ENCODE measurements at regions not wholly inside any gene's neighbourhood (a gene's known extent, or its start where the extent isn't known, plus 50 kb on each side); places are given as distances from the start of the nearest gene placed in this dataset.
"Not testable (repeated sequence)": the region's sequence is repeated elsewhere in the genome, so short reads cannot be mapped to it uniquely, and the experiment has no call there.

GRCh38 chr7:80999771-81000170, 80.9 kb upstream of the SEMA3C start:
- H3K4me3 ChIP-seq (replicated peaks; ENCODE audit: low read depth, low read length), result no peak overlapping the region
- TF ChIP-seq, protein P1, sequence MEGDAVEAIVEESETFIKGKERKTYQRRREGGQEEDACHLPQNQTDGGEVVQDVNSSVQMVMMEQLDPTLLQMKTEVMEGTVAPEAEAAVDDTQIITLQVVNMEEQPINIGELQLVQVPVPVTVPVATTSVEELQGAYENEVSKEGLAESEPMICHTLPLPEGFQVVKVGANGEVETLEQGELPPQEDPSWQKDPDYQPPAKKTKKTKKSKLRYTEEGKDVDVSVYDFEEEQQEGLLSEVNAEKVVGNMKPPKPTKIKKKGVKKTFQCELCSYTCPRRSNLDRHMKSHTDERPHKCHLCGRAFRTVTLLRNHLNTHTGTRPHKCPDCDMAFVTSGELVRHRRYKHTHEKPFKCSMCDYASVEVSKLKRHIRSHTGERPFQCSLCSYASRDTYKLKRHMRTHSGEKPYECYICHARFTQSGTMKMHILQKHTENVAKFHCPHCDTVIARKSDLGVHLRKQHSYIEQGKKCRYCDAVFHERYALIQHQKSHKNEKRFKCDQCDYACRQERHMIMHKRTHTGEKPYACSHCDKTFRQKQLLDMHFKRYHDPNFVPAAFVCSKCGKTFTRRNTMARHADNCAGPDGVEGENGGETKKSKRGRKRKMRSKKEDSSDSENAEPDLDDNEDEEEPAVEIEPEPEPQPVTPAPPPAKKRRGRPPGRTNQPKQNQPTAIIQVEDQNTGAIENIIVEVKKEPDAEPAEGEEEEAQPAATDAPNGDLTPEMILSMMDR (IDR thresholded peaks at IDR 0.05; ENCODE audit: low read depth, low read length, missing control alignments), result no peak
- DNase-seq (ENCODE audit: extremely low read depth, low read depth), result no peak

GRCh38 chr7:80999100-80999499, 80.2 kb upstream of the SEMA3C start:
- no peak for DNase-seq (ENCODE audit: extremely low read depth, low read depth)
- no peak overlapping the region for H3K4me3 ChIP-seq (replicated peaks; ENCODE audit: low read depth, low read length)
- TF ChIP-seq, protein P1 (IDR thresholded peaks at IDR 0.05; ENCODE audit: low read depth, low read length, missing control alignments), result no peak

- no peak for DNase-seq (ENCODE audit: extremely low read depth, low read depth)
- H3K4me3 ChIP-seq (replicated peaks; ENCODE audit: low read depth, low read length), result no peak overlapping the region
- TF ChIP-seq, protein P1 (IDR thresholded peaks at IDR 0.05; ENCODE audit: low read depth, low read length, missing control alignments), result no peak
Measured at GRCh38 chr7:80997841-80998240, 79.0 kb upstream of the SEMA3C start.

DNA sequence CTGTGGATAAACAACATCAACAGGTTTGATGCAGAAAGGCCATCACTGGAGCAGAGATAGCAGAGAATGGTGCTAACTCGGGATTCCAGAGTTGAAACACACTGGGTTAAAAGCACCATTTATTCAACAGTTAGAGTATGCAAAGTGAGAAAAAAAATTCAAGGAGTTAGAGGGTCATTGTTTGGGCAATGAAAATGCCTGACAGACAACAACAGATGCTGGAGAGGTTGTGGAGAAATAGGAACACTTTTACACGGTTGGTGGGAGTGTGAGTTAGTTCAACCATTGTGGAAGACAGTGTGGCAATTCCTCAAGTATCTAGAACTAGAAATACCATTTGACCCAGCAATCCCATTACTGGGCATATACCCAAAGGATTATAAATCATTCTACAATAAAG, 77.4 kb upstream of the SEMA3C start:
- not testable (repeated sequence) for H3K4me3 ChIP-seq (replicated peaks; ENCODE audit: low read depth, low read length); DNase-seq (ENCODE audit: extremely low read depth, low read depth)

DNA sequence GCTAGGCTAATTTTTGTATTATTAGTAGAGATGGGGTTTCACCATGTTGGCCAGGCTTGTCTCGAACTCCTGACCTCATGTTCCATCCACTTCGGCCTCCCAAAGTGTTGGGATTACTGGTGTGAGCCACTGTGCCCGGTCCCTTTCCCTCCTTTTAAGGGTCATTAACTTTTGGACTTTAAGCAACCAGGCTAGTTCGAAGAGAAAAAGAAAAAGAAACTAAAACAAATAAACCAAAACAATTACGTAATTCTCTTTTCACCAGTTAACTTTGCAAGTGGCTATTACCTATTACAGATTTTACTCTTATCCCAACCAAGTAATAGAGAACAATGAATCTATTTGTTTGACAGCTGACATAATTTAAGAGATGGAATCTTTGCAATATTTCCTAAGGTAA, 72.8 kb upstream of the SEMA3C start:
- TF ChIP-seq, protein P1 (IDR thresholded peaks at IDR 0.05; ENCODE audit: low read depth, low read length, missing control alignments), result no peak
- no peak overlapping the region for H3K4me3 ChIP-seq (replicated peaks; ENCODE audit: low read depth, low read length)
- DNase-seq (ENCODE audit: extremely low read depth, low read depth), result no peak

- TF ChIP-seq, protein P1 (IDR thresholded peaks at IDR 0.05; ENCODE audit: low read depth, low read length, missing control alignments), result no peak
Measured at GRCh38 chr7:80984619-80985018, 65.8 kb upstream of the SEMA3C start.

DNA sequence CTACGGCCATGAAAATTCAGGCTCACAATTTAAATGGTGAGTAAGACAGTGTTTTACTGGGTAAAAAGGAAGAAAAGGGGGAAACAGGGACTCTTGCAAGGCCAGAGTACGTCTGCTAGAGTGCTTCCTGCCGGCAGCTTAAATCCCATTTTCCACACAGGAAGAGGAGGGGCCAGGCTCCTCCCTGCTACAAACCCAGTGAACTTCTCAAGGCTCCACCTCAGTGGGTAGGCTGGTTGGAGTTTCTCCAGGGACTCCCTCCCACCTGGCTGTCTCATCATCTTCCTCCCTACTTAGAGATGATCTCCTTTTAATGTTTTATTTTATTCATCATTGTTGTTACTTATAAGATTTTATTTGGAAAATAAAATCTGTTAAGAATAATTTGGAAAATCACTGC, 62.6 kb upstream of the SEMA3C start:
- no peak for DNase-seq (ENCODE audit: extremely low read depth, low read depth)
- TF ChIP-seq, protein P1 (IDR thresholded peaks at IDR 0.05; ENCODE audit: low read depth, low read length, missing control alignments), result no peak
- no peak overlapping the region for H3K4me3 ChIP-seq (replicated peaks; ENCODE audit: low read depth, low read length)

More at GRCh38 chr7:80984619-80985018, 65.8 kb upstream of the SEMA3C start:
- DNase-seq (ENCODE audit: extremely low read depth, low read depth), result no peak
- H3K4me3 ChIP-seq (replicated peaks; ENCODE audit: low read depth, low read length), result no peak overlapping the region

All from HFF-Myc (cell line).